Middle frontal gyrus (tissue), 1 donor: ENCODE measurements at regions not wholly inside any gene's neighbourhood (a gene's known extent, or its start where the extent isn't known, plus 50 kb on each side); places are given as distances from the start of the nearest gene placed in this dataset.
"Not testable (repeated sequence)": the region's sequence is repeated elsewhere in the genome, so short reads cannot be mapped to it uniquely, and the experiment has no call there.

Experiments used
- DNase-seq: peaks from one replicate; pipeline ENCODE4 v3.0.0-alpha.2; 2015; ENCODE audit warnings: low spot score; ENCODE audit errors: extremely low spot score

DNA sequence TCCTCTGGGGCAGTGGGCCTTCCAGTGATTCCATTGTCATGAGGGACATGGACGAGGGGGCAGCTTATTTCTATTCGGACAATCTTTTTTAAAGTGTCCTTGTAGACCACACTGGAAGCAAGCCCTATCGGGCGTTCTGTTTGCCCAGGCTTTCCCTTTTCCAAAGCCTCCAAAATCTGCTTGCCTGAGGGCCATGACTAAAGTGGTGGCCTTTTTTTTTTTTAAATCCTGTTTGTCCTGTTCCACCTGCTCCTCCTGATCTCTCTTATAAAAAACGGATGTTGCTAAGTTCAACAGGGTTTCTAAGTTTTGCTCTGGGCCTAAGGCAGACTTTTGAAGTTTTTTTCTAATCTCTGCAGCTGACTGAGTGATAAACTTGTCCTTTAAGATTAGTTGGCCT lies 1380.1 kb downstream of the SI start:
- DNase-seq = not testable (repeated sequence)

GRCh38 chr3:163692494-163692893 lies 1385.8 kb downstream of the SI start:
- no peak for DNase-seq

DNA sequence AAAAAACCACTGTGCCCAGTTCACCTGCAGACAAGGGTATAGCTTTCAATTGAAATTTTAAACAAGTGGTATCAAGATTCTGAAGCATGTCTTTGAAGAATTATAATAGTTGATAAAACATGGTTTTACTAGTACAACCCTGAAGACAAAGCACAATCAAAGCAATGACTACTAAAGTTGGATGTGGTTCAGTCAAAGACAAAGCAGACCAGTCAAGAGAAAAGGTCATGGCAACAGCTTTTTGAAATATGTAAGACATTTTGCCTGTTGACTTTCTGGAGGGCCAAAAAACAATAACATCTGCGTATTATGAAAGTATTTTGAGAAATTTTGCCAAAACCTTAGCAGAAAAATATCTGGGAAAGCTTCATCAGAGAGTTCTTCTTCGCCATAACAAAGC lies 1393.6 kb downstream of the SI start:
- DNase-seq = no peak

DNA sequence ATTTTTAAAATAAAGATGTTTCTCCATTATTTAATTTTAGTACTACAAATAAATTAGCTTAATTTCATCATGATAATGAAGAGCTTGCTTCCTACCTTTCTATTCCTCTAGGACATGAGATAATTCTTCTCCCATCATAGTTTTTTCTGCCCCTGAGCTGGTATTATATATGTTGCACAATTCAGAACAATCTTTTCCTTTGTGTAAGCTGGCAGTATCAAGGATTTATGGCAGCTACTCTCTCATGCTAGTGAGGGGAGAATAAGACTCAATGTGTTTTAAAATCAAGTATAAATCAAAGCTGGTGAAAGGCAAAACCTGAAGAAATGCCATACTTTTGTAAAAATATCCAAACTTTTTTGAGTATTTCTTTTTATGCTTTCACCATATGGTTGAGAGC lies 1405.3 kb downstream of the SI start:
- DNase-seq = no peak

DNA sequence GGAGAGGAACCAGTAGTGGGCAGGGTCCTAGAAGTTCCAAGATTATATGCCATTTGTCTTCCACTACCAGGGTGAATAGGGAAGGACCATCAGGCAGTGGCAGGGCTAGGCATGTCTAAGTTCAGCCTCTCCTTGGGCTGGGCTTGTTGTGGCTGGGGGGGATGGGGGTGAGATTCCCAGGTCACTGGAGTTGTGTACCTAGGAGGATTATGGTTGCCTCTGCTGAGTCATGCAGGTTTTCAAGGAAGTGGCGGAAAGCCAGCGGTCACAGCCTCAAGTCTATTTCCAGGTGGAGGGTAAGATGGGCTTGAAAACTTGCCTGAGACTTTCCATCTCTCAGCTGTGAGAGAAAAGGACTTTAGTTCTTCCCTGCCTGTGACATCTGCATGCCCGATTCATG lies 1407.1 kb downstream of the SI start:
- DNase-seq = no peak

DNA sequence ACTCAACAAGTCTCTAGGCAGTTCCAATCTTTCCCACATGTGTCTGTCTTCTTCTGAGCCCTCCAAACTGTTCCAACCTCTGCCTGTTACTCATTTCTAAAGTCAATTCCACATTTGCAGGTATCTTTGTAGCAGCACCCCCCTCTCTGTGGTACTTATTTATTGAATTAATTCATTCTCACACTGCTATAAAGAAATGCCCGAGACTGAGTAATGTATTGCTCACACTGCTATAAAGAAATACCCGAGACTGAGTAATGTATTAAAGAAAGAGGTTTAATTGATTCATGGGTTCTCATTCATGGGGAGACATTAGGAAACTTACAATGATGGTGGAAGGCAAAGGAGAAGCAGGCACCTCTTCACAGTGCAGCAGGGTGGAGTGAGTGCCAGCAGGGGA lies 1413.8 kb downstream of the SI start:
- no peak for DNase-seq

DNA sequence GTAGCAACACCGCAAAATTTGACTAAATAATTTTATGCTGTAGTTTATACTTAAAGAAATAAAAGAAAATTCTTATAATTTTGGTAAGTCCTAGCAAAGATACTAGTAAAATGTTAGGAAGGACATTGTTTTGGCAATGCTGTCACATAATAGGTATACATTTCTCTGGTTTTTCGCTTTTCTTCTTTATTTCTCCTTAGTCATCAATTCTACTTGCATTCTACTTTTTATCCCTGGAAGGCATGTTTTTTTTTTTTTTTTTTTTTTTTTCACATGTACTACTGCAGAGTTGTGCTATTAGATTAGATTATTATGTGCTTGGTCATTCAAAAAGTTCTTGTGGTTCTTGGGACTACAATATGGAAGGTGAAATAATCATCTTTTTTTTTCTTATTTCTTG lies 1421.2 kb downstream of the SI start:
- DNase-seq = no peak

DNA sequence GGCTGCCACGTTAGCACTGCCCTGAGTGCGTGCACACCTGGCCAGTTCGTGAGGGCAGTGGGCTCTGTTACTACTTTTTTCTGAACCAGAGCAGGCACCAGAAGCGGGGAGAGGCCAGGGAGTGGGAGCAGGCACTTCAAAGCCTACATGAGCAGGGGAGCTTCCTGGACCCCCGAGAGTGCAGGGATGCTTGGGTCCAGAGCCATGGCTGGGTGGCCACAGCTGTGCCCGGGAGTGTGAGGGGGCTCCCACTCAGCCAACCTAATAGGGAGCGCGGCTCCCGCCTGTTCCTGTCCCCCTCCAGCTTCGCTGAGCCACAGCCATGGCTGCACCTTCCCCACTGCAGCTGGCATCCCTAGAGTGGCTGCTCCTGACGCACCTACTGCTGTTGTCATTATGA lies 1423.3 kb downstream of the SI start:
- DNase-seq = no peak

GRCh38 chr3:163644172-163644571 lies 1434.1 kb downstream of the SI start:
- DNase-seq = no peak

DNA sequence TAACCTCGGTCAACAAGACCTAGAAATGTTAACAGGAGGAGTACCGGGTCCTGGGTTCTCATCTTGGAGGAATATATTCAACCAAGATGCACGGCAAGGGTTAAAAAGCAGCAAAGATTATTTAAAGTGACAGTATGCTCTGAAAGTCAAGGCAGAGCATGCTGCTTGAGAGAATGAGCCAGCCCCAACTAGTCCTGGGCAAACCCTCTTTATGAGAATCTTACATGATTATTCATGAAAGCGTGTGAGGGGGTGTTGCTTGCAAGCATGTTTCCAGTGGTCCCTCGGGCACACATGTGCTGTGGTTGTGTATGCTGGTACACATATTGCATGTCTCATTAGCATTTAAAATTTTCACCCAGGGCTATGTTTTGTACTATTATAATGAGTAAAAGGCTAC lies 1445.6 kb downstream of the SI start:
- no peak for DNase-seq

GRCh38 chr3:163626753-163627152 lies 1451.5 kb downstream of the SI start:
- no peak for DNase-seq

DNA sequence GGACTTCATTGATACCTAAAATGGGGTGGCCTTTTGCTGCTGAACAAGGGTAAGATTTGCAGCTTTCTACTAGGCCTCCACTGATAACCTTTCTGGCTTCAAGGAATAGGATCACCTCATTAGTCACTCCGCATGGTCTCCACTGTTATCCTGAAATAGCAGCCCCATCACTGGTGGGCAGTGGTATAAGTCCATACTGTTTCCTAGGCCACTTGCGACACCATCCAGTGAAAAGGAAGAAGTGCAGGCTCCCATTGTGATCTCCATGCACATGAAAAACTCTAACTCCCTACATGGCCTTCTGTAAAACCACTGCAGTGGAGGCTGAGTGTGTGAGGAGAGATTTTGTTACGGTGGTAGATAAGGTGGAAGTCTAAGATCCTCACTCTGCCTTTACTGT lies 1455.9 kb downstream of the SI start:
- no peak for DNase-seq

- no peak for DNase-seq
Observed at GRCh38 chr3:163614886-163615285, 1463.4 kb downstream of the SI start.

DNA sequence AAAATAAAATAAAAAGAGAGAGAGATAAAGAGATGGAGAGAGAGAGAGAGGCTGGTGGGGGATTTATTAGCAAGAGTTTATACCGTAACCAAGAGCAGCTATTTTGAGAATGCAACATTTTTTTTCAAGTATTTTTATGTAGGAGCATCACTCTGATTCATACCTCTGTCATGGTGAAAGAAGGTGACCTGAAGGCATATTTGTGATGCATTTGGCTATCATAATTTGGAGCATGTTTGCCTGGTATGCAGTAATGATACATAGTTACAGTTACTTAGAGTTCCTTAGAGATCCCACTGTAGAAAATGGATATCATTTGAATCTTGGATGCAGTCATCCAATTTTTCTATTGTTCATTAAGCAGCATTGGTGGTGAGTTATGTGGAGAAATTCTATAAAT lies 1472.4 kb downstream of the SI start:
- DNase-seq = no peak

- no peak for DNase-seq
Observed at GRCh38 chr3:163601426-163601825, 1476.9 kb downstream of the SI start.

DNA sequence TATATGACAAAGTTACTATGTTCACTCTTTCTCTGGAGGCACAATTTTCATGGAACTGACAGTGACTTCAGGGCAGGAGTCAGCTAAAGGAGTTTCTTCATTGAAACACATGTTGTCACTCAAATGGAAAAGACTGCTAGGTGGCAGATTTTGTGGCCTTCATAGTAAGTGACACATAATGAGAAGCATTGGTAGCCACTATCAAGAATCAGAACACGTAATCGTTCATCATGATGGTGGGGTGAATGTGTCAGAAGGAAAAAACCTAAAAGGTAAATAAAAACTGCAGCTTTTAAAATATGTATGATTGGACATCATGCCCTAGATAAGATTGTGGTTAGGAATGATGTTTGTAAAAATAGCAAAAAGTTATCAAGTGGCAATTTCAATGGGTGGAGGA lies 1491.0 kb downstream of the SI start:
- no peak for DNase-seq

DNA sequence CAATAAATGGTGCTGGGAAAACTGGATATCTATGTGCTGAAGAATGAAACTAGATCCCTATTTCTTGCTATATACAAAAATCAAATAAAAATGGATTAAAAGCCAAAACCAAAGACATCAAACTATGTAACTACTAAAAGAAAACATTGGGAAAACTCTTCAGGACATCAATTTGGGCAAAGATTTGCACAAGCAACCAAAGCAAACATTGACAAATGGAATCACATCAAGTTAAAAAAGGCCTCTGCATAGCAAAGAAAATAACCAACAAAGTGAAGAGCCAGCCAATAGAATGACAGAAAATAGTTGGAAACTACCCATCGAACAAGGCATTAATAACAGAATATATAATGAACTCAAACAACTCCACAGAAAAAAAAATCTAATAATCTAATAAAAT lies 1495.3 kb downstream of the SI start:
- no peak for DNase-seq

DNA sequence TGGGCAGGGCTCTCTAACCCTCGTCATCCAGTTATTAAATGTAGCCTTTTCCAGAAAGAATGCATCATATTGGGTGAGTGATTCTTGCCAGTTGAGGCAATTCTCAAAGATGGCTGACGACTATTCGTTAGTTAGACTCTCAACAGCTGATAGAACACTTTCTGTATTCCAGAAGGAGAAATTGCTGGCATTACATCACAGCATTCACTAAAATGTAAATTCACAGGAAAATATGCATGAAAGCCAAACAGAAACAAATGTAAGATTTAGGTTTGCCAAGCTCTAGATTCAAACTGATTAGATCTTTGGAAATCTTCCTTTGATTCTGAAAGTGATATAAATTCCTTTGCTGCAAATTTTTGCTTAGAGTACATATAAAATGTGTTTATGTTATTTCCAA lies 1501.0 kb downstream of the SI start:
- no peak for DNase-seq

- no peak for DNase-seq
Observed at GRCh38 chr3:163576314-163576713, 1502.0 kb downstream of the SI start.

- DNase-seq = no peak
Observed at GRCh38 chr3:163573324-163573723, 1505.0 kb downstream of the SI start.

DNA sequence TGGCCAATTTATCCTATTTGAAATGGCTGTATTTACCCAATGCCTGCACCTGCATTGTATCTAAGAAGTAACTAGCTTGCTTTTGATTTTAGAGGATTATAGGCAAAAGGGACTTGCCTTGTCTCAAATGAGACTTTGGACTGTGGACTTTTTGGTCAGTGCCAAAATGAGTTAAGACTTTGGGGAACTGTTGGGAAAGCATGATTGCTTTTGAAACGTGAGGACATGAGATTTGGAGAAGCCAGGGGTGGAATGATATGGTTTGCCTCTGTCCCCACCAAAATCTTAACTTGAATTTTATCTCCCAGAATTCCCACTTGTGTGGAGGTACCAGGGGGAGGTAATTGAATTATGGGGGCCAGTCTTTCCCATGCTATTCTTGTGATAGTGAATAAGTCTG lies 1505.4 kb downstream of the SI start:
- DNase-seq = no peak

GRCh38 chr3:163563485-163563884 lies 1514.8 kb downstream of the SI start:
- no peak for DNase-seq

DNA sequence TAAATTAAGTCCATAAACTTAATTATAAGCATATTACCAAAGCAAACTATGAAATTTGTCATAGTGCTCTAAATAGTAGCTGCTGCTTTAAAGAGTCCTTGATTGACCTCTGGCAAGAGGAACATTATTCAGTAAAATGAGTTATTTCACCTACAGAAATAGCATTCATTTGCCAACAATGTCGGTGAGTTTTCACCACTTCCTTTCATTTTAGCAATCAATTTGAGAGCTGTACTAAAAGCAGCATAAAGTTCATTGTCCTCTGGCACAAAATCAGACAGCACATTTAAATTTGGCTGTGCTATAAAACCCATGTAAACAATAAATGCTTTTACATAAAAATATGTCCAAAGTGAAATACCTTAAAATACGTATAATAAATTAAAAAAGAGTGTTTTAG lies 1515.7 kb downstream of the SI start:
- no peak for DNase-seq

DNA sequence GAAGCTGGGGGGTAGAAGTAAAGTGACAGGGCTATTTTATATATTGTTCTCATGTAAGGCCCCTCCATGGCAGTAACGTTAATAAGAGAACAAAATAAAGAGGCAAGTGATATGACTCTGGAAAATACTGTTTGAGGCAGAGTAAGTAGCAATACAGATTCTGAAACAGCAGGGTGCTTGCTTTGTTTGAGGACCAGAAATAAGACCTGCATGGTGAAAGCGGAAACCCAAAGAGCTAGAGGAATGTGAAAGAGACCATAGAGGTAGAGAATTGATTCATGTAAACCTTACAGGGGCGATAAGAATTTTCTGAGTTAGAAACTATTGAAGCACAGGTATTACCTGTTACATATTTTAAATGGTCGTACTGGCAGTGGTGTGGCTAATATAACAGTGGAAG lies 1517.1 kb downstream of the SI start:
- DNase-seq = no peak

DNA sequence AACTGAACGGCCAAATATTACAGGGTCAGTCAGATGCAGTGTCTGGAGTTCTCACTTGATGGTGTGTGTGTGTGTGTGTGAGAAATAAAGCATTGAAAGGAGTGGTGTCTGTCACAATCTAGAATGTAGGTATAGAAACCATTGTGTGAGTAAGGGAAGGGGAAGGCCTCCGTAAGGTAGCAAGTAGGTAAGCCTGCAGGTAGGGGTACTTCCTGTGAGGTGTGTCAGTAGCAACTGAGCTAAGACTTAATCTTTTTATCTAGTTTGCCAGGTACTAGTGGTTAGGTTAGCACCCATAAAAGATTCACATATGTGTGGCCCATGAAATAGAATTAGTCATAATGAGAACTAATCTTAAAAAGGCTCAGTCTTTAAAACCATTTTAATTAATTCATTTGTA lies 1517.8 kb downstream of the SI start:
- no peak for DNase-seq
